HCT116 (cell line): ENCODE measurements at regions not wholly inside any gene's neighbourhood (a gene's known extent, or its start where the extent isn't known, plus 50 kb on each side); places are given as distances from the start of the nearest gene placed in this dataset.

ENCODE experiments used
- ATAC-seq: fragments of 200-7000 bp; cut with Tn5 transposase; 2 replicates; pipeline ENCODE4 v1.9.1; 2020; ENCODE audit warnings: mild to moderate bottlenecking, moderate library complexity
- BruUV-seq: library from RNA; stranded (reverse); fragments of 400-500 nt; replicated peaks from 2 replicates; lab custom pipeline; 2021; lab: Mats Ljungman, UMichigan
- CTCF ChIA-PET: fragments of 300-600 bp; sonication (Branson Sonifier 250); formaldehyde crosslinking; loops from one replicate; lab custom pipeline; 2021; ENCODE audit warnings: antibody characterized with exemption; lab: Charles Lee
- POLR2A ChIA-PET: fragments of 300-600, 350-600 bp; sonication (Branson Sonifier 250); formaldehyde crosslinking; loops from one replicate; lab custom pipeline; 2021; ENCODE audit warnings: antibody characterized with exemption; lab: Charles Lee
- RAD21 ChIA-PET, 2 experiments: fragments of 300-600 bp; sonication (Branson Sonifier 250); formaldehyde crosslinking; loops; one replicate each; lab custom pipeline; 2023; ENCODE audit warnings: low total read pairs in 2 of 2; ENCODE audit not compliant: uncharacterized antibody in 2 of 2, unreplicated experiment in 2 of 2, low non-redundant PET in 1 of 2; lab: Charles Lee
- DNase-seq: peaks from one replicate; pipeline ENCODE4 v3.0.0-alpha.2; 2010; ENCODE audit warnings: low read depth, low spot score
- H2AFZ ChIP-seq: fragments of 200-600 bp; shearing (Covaris generic), sonication (generic); 2 replicates; pipeline ENCODE4 v1.6.1; 2017; ENCODE audit warnings: low read depth, mixed run types, mixed read lengths, antibody characterized with exemption, low read length; ENCODE audit not compliant: poor library complexity, severe bottlenecking
- H3K27ac ChIP-seq: 2 replicates; pipeline ENCODE4 v1.5.1; 2012; ENCODE audit warnings: low read depth, low read length
- H3K27me3 ChIP-seq: fragments of 200-600 bp; sonication (generic); 2 replicates; pipeline ENCODE4 v1.6.1; 2016; ENCODE audit warnings: mixed run types, low read length, mixed read lengths; ENCODE audit not compliant: insufficient read depth
- H3K36me3 ChIP-seq, 2 experiments: fragments of 200-500 bp in 1 of 2; fragments of 200-600 bp in 1 of 2; sonication (Bioruptor generic) in 1 of 2; sonication (generic) in 1 of 2; 2 replicates each; pipeline versions ENCODE4 v1.5.1 to v1.6.1; 2014 to 2016; ENCODE audit warnings: low read length in 2 of 2, inconsistent platforms in 1 of 2, mixed read lengths in 1 of 2, mixed run types in 1 of 2; ENCODE audit not compliant: insufficient read depth in 2 of 2, control insufficient read depth in 1 of 2
- H3K4me1 ChIP-seq, 2 experiments: fragments of 200-600 bp in 1 of 2; sonication (generic) in 1 of 2; 2 replicates each; pipeline versions ENCODE4 v1.5.1 to v1.6.1; 2012 to 2017; ENCODE audit warnings: low read length in 2 of 2, inconsistent platforms in 1 of 2, mild to moderate bottlenecking in 1 of 2, mixed read lengths in 1 of 2, mixed run types in 1 of 2, moderate library complexity in 1 of 2; ENCODE audit not compliant: insufficient read depth in 2 of 2, control insufficient read depth in 1 of 2
- H3K4me2 ChIP-seq: fragments of 200-600 bp; sonication (generic); 2 replicates; pipeline ENCODE4 v1.6.1; 2017; ENCODE audit warnings: mixed run types, low read length, mixed read lengths
- H3K4me3 ChIP-seq, 2 experiments: fragments of 200-600 bp in 1 of 2; sonication (generic) in 1 of 2; replicated peaks in 1 of 2; 2 replicates each; pipeline ENCODE4 v1.5.1; 2011 to 2016; ENCODE audit warnings: low read length in 2 of 2, control low read depth in 1 of 2, low read depth in 1 of 2, mild to moderate bottlenecking in 1 of 2, mixed read lengths in 1 of 2, mixed run types in 1 of 2
- H3K79me2 ChIP-seq: fragments of 200-600 bp; sonication (generic); 2 replicates; pipeline ENCODE4 v1.6.1; 2017; ENCODE audit warnings: mild to moderate bottlenecking, mixed run types, low read length, moderate library complexity, mixed read lengths; ENCODE audit not compliant: insufficient read depth
- H3K9ac ChIP-seq: fragments of 200-600 bp; sonication (generic); 2 replicates; pipeline ENCODE4 v1.6.1; 2016; ENCODE audit warnings: low read length, mixed read lengths
- H3K9me2 ChIP-seq: fragments of 200-600 bp; sonication (generic), shearing (Covaris generic); 2 replicates; pipeline ENCODE4 v1.6.1; 2017; ENCODE audit warnings: mixed run types, mild to moderate bottlenecking, moderate library complexity; ENCODE audit not compliant: insufficient read depth
- H3K9me3 ChIP-seq, 2 experiments: fragments of 200-500 bp in 1 of 2; fragments of 200-600 bp in 1 of 2; sonication (Bioruptor generic) in 1 of 2; sonication (generic) in 1 of 2; 2 replicates each; pipeline ENCODE4 v1.6.1; 2014 to 2017; ENCODE audit warnings: low read length in 2 of 2, mixed read lengths in 2 of 2, inconsistent platforms in 1 of 2, low read depth in 1 of 2, mild to moderate bottlenecking in 1 of 2, mixed run types in 1 of 2, moderate library complexity in 1 of 2; ENCODE audit not compliant: control insufficient read depth in 1 of 2, insufficient read depth in 1 of 2
- H4K20me1 ChIP-seq: fragments of 200-600 bp; sonication (generic), shearing (Covaris generic); 2 replicates; pipeline ENCODE4 v1.6.1; 2017; ENCODE audit warnings: mixed run types, mild to moderate bottlenecking, moderate library complexity; ENCODE audit not compliant: insufficient read depth
- CBX3 ChIP-seq: IDR thresholded peaks from 2 replicates; pipeline ENCODE4 v1.6.1; 2012; ENCODE audit warnings: low read depth
- CEBPB ChIP-seq: IDR thresholded peaks from 2 replicates; pipeline ENCODE4 v1.6.1; 2012; ENCODE audit warnings: low read depth
- EZH2phosphoT487 ChIP-seq: fragments of 200-600 bp; IDR thresholded peaks from 2 replicates; pipeline ENCODE4 v1.6.1; 2018; ENCODE audit warnings: antibody characterized with exemption, borderline replicate concordance
- SRF ChIP-seq: IDR thresholded peaks from 2 replicates; pipeline ENCODE4 v1.6.1; 2012; ENCODE audit warnings: low read depth
- TCF7L2 ChIP-seq: IDR thresholded peaks from 2 replicates; pipeline ENCODE4 v1.7.0; 2011; ENCODE audit warnings: borderline replicate concordance, inconsistent platforms; ENCODE audit not compliant: insufficient read depth, insufficient read length; ENCODE audit errors: extremely low read depth
- YY1 ChIP-seq: IDR thresholded peaks from 2 replicates; pipeline ENCODE4 v1.6.1; 2011; ENCODE audit warnings: low read length, low read depth, moderate library complexity, mild to moderate bottlenecking; ENCODE audit not compliant: insufficient replicate concordance; ENCODE audit errors: extremely low read depth
- intact Hi-C: fragments of 100-400 bp; cut with micrococcal nuclease; formaldehyde crosslinking; loops from 2 replicates; pipeline ENCODE4 v1.10.0; 2022
- TF ChIP-seq, protein P1 (sequence below): IDR thresholded peaks from 2 replicates; pipeline ENCODE4 v1.6.1; 2011; ENCODE audit warnings: mild to moderate bottlenecking, low read length, moderate library complexity; ENCODE audit not compliant: insufficient replicate concordance; ENCODE audit errors: extremely low read depth
- TF ChIP-seq, protein P2 (sequence below), 3 experiments: fragments of 200-600 bp in 1 of 3; sonication (generic) in 1 of 3; IDR thresholded peaks in 2 of 3; conservative IDR thresholded peaks in 1 of 3; 2 replicates each; pipeline ENCODE4 v1.5.1; 2012 to 2017; ENCODE audit warnings: low read depth in 2 of 3, low read length in 2 of 3, antibody characterized with exemption in 1 of 3, borderline replicate concordance in 1 of 3, control low read depth in 1 of 3, mild to moderate bottlenecking in 1 of 3, mixed read lengths in 1 of 3, mixed run types in 1 of 3, moderate library complexity in 1 of 3; ENCODE audit not compliant: insufficient read depth in 1 of 3
- TF ChIP-seq, protein P3 (sequence below): IDR thresholded peaks from 2 replicates; pipeline ENCODE4 v1.6.1; 2012; ENCODE audit warnings: low read depth

DNA sequence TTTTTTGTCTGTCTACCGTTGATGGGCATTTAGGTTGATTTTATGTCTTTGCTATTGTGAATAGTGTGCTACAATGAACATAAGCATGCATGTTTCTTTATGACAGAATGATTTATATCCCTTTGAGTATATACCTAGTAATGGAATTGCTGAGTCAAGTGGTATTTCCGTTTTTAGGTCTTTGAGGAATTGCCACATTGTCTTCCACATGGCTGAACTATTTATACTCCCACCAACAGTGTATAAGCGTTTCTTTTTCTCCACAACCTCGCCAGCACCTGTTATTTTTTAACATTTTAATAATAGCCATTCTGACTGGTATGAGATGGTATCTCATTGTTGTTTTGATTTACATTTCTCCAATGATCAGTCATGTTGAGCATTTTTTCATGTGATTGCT lies 89.6 kb upstream of the GALNT15 start:
- Histone ChIP-seq H3K27me3 (no peaks in the 10 kb centered on the region), H3K9me3 (peaks cover 4 to 7% of the 10 kb centered on the region in 2 experiments; a peak in 2 of 4 replicates), H3K4me3 (no peak overlapping the region), H2AFZ (no peak overlapping the region), H3K9ac (no peak overlapping the region), H3K9me2 (no peaks in the 10 kb centered on the region), H3K4me1 (peaks cover under 1 to 5% of the 10 kb centered on the region in 2 experiments; a peak in 3 of 4 replicates), H3K79me2 (no peaks in the 10 kb centered on the region), H3K27ac (no peak overlapping the region), H3K36me3 (no peaks in the 10 kb centered on the region), H3K4me2 (no peak overlapping the region), H4K20me1 (no peaks in the 10 kb centered on the region)
- DNase-seq (no peak), ATAC-seq (no peak)
- ChIA-PET CTCF (no interaction called here), POLR2A (no interaction called here), RAD21 (no interaction called here)
- TF ChIP-seq, protein P1, sequence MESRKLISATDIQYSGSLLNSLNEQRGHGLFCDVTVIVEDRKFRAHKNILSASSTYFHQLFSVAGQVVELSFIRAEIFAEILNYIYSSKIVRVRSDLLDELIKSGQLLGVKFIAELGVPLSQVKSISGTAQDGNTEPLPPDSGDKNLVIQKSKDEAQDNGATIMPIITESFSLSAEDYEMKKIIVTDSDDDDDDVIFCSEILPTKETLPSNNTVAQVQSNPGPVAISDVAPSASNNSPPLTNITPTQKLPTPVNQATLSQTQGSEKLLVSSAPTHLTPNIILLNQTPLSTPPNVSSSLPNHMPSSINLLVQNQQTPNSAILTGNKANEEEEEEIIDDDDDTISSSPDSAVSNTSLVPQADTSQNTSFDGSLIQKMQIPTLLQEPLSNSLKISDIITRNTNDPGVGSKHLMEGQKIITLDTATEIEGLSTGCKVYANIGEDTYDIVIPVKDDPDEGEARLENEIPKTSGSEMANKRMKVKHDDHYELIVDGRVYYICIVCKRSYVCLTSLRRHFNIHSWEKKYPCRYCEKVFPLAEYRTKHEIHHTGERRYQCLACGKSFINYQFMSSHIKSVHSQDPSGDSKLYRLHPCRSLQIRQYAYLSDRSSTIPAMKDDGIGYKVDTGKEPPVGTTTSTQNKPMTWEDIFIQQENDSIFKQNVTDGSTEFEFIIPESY = no peak
- TF ChIP-seq CBX3 (no peak), CEBPB (no peak)
- TF ChIP-seq, protein P2, sequence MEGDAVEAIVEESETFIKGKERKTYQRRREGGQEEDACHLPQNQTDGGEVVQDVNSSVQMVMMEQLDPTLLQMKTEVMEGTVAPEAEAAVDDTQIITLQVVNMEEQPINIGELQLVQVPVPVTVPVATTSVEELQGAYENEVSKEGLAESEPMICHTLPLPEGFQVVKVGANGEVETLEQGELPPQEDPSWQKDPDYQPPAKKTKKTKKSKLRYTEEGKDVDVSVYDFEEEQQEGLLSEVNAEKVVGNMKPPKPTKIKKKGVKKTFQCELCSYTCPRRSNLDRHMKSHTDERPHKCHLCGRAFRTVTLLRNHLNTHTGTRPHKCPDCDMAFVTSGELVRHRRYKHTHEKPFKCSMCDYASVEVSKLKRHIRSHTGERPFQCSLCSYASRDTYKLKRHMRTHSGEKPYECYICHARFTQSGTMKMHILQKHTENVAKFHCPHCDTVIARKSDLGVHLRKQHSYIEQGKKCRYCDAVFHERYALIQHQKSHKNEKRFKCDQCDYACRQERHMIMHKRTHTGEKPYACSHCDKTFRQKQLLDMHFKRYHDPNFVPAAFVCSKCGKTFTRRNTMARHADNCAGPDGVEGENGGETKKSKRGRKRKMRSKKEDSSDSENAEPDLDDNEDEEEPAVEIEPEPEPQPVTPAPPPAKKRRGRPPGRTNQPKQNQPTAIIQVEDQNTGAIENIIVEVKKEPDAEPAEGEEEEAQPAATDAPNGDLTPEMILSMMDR (IDR thresholded peaks at IDR 0.05 in 2 of 3, conservative IDR thresholded peaks at IDR 0.05 in 1 of 3; ENCODE audit: borderline replicate concordance in 1 of 3, insufficient read depth in 1 of 3, low read depth in 2 of 3, low read length in 2 of 3) = no peak
- no TSS peak for BruUV-seq
- intact Hi-C loops = no loop called here

DNA sequence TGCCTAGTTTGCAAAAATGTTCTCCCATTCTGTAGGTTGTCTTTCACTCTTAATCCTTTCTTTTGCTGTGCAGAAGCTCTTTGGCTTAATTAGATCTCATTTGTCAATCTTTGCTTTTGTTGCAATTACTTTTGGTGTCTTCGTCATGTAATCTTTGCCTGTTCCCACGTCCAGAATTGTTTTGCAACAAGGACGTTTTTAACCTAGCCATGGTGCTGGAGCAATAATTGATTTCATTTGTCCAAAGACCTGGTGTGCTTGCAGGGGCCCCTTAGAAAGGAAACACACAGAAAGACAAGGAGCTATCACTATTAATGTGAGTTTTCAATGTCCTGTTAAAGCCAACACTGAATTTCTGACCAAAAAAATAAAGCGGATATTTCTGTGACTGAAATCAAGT lies 89.1 kb upstream of the GALNT15 start:
- Histone ChIP-seq H3K4me2 (no peak overlapping the region), H4K20me1 (no peaks in the 10 kb centered on the region), H3K27me3 (no peaks in the 10 kb centered on the region), H3K27ac (no peak overlapping the region), H3K4me3 (no peak overlapping the region), H3K9me3 (peaks cover 4 to 7% of the 10 kb centered on the region in 2 experiments; a peak in 2 of 4 replicates), H3K9ac (no peak overlapping the region), H3K36me3 (no peaks in the 10 kb centered on the region), H2AFZ (no peak overlapping the region), H3K9me2 (no peaks in the 10 kb centered on the region), H3K4me1 (peaks cover 5 to 11% of the 10 kb centered on the region in 2 experiments; a peak in 3 of 4 replicates), H3K79me2 (no peaks in the 10 kb centered on the region)
- CTCF ChIA-PET = no interaction called here
- ATAC-seq (no peak), DNase-seq (no peak)
- POLR2A ChIA-PET = no interaction called here
- intact Hi-C loops = no loop called here
- no TSS peak for BruUV-seq
- RAD21 ChIA-PET = no interaction called here
- TF ChIP-seq SRF (no peak), EZH2phosphoT487 (no peak), TCF7L2 (no peak), YY1 (no peak)
- TF ChIP-seq, protein P3, sequence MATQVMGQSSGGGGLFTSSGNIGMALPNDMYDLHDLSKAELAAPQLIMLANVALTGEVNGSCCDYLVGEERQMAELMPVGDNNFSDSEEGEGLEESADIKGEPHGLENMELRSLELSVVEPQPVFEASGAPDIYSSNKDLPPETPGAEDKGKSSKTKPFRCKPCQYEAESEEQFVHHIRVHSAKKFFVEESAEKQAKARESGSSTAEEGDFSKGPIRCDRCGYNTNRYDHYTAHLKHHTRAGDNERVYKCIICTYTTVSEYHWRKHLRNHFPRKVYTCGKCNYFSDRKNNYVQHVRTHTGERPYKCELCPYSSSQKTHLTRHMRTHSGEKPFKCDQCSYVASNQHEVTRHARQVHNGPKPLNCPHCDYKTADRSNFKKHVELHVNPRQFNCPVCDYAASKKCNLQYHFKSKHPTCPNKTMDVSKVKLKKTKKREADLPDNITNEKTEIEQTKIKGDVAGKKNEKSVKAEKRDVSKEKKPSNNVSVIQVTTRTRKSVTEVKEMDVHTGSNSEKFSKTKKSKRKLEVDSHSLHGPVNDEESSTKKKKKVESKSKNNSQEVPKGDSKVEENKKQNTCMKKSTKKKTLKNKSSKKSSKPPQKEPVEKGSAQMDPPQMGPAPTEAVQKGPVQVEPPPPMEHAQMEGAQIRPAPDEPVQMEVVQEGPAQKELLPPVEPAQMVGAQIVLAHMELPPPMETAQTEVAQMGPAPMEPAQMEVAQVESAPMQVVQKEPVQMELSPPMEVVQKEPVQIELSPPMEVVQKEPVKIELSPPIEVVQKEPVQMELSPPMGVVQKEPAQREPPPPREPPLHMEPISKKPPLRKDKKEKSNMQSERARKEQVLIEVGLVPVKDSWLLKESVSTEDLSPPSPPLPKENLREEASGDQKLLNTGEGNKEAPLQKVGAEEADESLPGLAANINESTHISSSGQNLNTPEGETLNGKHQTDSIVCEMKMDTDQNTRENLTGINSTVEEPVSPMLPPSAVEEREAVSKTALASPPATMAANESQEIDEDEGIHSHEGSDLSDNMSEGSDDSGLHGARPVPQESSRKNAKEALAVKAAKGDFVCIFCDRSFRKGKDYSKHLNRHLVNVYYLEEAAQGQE = no peak
